ENCODE measurements at regions not wholly inside any gene's neighbourhood (a gene's known extent, or its start where the extent isn't known, plus 50 kb on each side); places are given as distances from the start of the nearest gene placed in this dataset.

- TF ChIP-seq, protein P1, sequence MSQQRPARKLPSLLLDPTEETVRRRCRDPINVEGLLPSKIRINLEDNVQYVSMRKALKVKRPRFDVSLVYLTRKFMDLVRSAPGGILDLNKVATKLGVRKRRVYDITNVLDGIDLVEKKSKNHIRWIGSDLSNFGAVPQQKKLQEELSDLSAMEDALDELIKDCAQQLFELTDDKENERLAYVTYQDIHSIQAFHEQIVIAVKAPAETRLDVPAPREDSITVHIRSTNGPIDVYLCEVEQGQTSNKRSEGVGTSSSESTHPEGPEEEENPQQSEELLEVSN (IDR thresholded peaks at IDR 0.05) = no peak
- TF ChIP-seq POLR2AphosphoS5 (IDR thresholded peaks at IDR 0.05; ENCODE audit: low read depth, low read length) = no peak
- TF ChIP-seq MAFK (IDR thresholded peaks at IDR 0.05; ENCODE audit: low read depth, low read length) = no peak
- TF ChIP-seq BCL11A (IDR thresholded peaks at IDR 0.05; ENCODE audit: low read depth in 2 of 2, low read length in 2 of 2) = no peak
- TF ChIP-seq TAF1 (IDR thresholded peaks at IDR 0.05; ENCODE audit: low read depth, low read length) = no peak
- no peak for TF ChIP-seq CREB1 (IDR thresholded peaks at IDR 0.05)
Measured at GRCh38 chr6:25026723-25027122, 91.0 kb upstream of the RIPOR2 start (continued).

Data from H1 (cell line).